HepG2 (cell line): ENCODE measurements at regions not wholly inside any gene's neighbourhood (a gene's known extent, or its start where the extent isn't known, plus 50 kb on each side); places are given as distances from the start of the nearest gene placed in this dataset.

Experiments used
- ATAC-seq: fragments of 200-7000 bp; cut with Tn5 transposase; 3 replicates; pipeline ENCODE4 v1.9.1; 2020; ENCODE audit warnings: mild to moderate bottlenecking, moderate library complexity
- BruUV-seq: library from RNA; stranded (reverse); fragments of 400-500 nt; replicated peaks from 2 replicates; lab custom pipeline; 2021; lab: Mats Ljungman, UMichigan
- CTCF ChIA-PET: fragments of 300-600 bp; formaldehyde crosslinking; extraction: SDS; loops from one replicate; lab custom pipeline; 2021; ENCODE audit warnings: low total read pairs, inconsistent platforms, low intra/inter-chr PET ratio; lab: Yijun Ruan, JAX
- POLR2A ChIA-PET: fragments of 350-600 bp; sonication (Branson Sonifier 250); formaldehyde crosslinking; loops from one replicate; lab custom pipeline; 2020; ENCODE audit warnings: antibody characterized with exemption, inconsistent platforms; lab: Yijun Ruan, JAX
- DNase-seq: peaks from one replicate; pipeline ENCODE4 v3.0.0-alpha.2; 2015; ENCODE audit warnings: low spot score
- FAIRE-seq: peaks from 3 replicates; lab custom pipeline; 2011; peaks lifted over from hg19 to GRCh38; lab: Jason Lieb, UNC
- H2AFZ ChIP-seq: one replicate; pipeline ENCODE4 v1.6.1; 2011; ENCODE audit warnings: low read length, inconsistent platforms
- H3K27ac ChIP-seq: fragments of 300-600 bp; 3 replicates; pipeline ENCODE4 v1.8.0; 2011; ENCODE audit warnings: mixed run types, mild to moderate bottlenecking, mixed read lengths, low read length, inconsistent platforms; ENCODE audit not compliant: insufficient read depth; ENCODE audit errors: extremely low read length
- H3K27me3 ChIP-seq, 2 experiments: fragments of 200-600 bp in 1 of 2; 2 replicates in 1 of 2; 3 replicates in 1 of 2; pipeline versions ENCODE4 v1.6.0 to v1.8.0; 2011; ENCODE audit warnings: low read length in 2 of 2, mild to moderate bottlenecking in 2 of 2, moderate library complexity in 2 of 2, inconsistent platforms in 1 of 2; ENCODE audit not compliant: insufficient read depth in 2 of 2, control insufficient read depth in 1 of 2
- H3K36me3 ChIP-seq, 2 experiments: fragments of 200-600 bp in 1 of 2; replicated peaks in 1 of 2; 2 replicates in 1 of 2; 3 replicates in 1 of 2; pipeline versions ENCODE4 v1.5.1 to v1.8.0; 2011; ENCODE audit warnings: low read length in 2 of 2, inconsistent platforms in 1 of 2; ENCODE audit not compliant: insufficient read depth in 2 of 2, control insufficient read depth in 1 of 2
- H3K4me1 ChIP-seq: 2 replicates; pipeline ENCODE4 v1.5.1; 2012; ENCODE audit warnings: low read length, inconsistent platforms; ENCODE audit not compliant: insufficient read depth
- H3K4me2 ChIP-seq: 2 replicates; pipeline ENCODE4 v1.6.0; 2011; ENCODE audit warnings: low read depth, low read length, inconsistent platforms
- H3K4me3 ChIP-seq, 3 experiments: fragments of 200-600 bp in 1 of 3; sonication (generic), shearing (Covaris generic) in 1 of 3; replicated peaks in 1 of 3; 2 replicates each; pipeline ENCODE4 v1.5.1; 2011 to 2016; ENCODE audit warnings: low read length in 3 of 3, inconsistent platforms in 2 of 3, low read depth in 2 of 3, mild to moderate bottlenecking in 2 of 3, control low read depth in 1 of 3, mixed read lengths in 1 of 3; ENCODE audit not compliant: insufficient read depth in 1 of 3
- H3K79me2 ChIP-seq: one replicate; pipeline ENCODE4 v1.6.1; 2011; ENCODE audit warnings: low read length, inconsistent platforms; ENCODE audit not compliant: insufficient read depth
- H3K9ac ChIP-seq: 2 replicates; pipeline ENCODE4 v1.6.0; 2011; ENCODE audit warnings: mild to moderate bottlenecking, low read depth, low read length, inconsistent platforms; ENCODE audit not compliant: insufficient read depth
- H3K9me3 ChIP-seq: 2 replicates; pipeline ENCODE4 v1.5.1; 2012; ENCODE audit warnings: mild to moderate bottlenecking, low read length
- H4K20me1 ChIP-seq: 2 replicates; pipeline ENCODE4 v1.6.0; 2011; ENCODE audit warnings: inconsistent platforms, mild to moderate bottlenecking, low read length, moderate library complexity; ENCODE audit not compliant: insufficient read depth
- CEBPB ChIP-seq: IDR thresholded peaks from 2 replicates; pipeline ENCODE4 v1.6.1; 2011; ENCODE audit warnings: low read depth, low read length, improper control_type of control experiment, borderline replicate concordance
- E2F1 ChIP-seq: sonication (generic); formaldehyde crosslinking; IDR thresholded peaks from 2 replicates; pipeline ENCODE4 v1.5.0; 2020; ENCODE audit warnings: missing genetic modification reagents
- MBNL3 ChIP-seq: fragments of 250-450 bp; sonication (Bioruptor Pico); conservative IDR thresholded peaks from 2 replicates; pipeline ENCODE4 v1.8.0; 2022; ENCODE audit warnings: mild to moderate bottlenecking, inconsistent platforms
- POGZ ChIP-seq: sonication (generic); formaldehyde crosslinking; IDR thresholded peaks from 2 replicates; pipeline ENCODE4 v1.4.0; 2020; ENCODE audit warnings: mild to moderate bottlenecking, missing genetic modification reagents
- WGBS: methylation state at CpG from one replicate; pipeline ENCODE4 v1.1.6; 2017; ENCODE audit warnings: low lambda C conversion rate; 5-methylcytosine and 5-hydroxymethylcytosine counted together
- in situ Hi-C: cut with HindIII; loops from 2 replicates; pipeline ENCODE4 v1.10.0; 2017; ENCODE audit warnings: low pct_unique_long_range_greater_than_20kb; ENCODE audit not compliant: extremely low pct_ligation_motif_present
- intact Hi-C: fragments of 100-400 bp; cut with micrococcal nuclease; formaldehyde crosslinking; loops from one replicate; pipeline ENCODE4 v1.10.0; 2022; ENCODE audit not compliant: unreplicated experiment

DNA sequence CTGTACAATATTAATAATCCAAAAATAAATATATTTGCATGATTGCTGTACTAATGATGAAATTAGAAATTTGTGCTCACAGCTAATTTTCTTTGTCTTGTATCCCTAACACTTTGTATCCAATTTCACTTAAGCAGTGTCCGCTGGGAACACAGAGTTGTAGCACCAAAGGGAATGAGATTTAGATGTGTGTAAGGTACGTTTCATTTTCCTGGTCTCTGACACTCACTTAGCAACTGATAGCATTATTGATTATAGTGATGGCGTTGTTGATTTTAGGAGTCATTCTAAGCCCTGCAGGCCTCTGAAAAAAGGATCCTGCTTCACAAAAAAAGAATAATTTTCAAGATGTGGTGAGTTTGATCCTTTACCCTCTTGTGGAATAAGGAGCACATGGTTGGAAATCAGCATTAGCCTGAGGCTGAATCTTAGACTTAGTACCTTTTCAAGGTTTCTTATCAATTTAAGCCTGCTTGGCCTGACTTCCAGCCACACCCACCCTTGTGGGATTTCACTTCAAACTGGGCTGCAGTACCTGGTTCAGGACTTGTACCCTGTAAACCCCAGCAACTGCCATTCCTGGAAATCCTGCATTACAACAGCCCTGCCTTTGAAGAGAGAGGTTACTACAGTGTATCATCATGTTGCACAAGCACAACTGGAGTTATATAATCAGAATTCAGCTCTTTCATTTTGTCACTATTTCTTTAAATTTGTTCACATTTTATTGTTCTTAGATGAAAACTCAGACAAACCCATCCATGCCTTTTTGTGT is 116.2 kb downstream of the RND3 start:
- intact Hi-C loops = no loop called here
- H3K27ac ChIP-seq = no peak overlapping the region
- DNase-seq (no peak), ATAC-seq (no peak), FAIRE-seq (no peak)
- no peaks in the 10 kb centered on the region for H3K36me3 ChIP-seq
- CTCF ChIA-PET = no interaction called here
- H3K9me3 ChIP-seq = peaks cover 89% of the 10 kb centered on the region
- H4K20me1 ChIP-seq = no peaks in the 10 kb centered on the region
- no peak overlapping the region for H3K4me2 ChIP-seq
- POLR2A ChIA-PET = no interaction called here
- H2AFZ ChIP-seq = no peak overlapping the region
- no peaks in the 10 kb centered on the region for H3K79me2 ChIP-seq
- BruUV-seq = no TSS peak
- H3K4me3 ChIP-seq = no peak overlapping the region
- no peaks in the 10 kb centered on the region for H3K4me1 ChIP-seq
- H3K9ac ChIP-seq = no peak overlapping the region
- WGBS = 18% methylated on average over 3 of the region's 3 CpGs
- no peaks in the 10 kb centered on the region for H3K27me3 ChIP-seq
- in situ Hi-C loops = no loop called here
- TF ChIP-seq E2F1 (CRISPR knock-in tag) = no peak
- TF ChIP-seq CEBPB = peak; percentile 13; the same call in 1 of the 2 replicates

DNA sequence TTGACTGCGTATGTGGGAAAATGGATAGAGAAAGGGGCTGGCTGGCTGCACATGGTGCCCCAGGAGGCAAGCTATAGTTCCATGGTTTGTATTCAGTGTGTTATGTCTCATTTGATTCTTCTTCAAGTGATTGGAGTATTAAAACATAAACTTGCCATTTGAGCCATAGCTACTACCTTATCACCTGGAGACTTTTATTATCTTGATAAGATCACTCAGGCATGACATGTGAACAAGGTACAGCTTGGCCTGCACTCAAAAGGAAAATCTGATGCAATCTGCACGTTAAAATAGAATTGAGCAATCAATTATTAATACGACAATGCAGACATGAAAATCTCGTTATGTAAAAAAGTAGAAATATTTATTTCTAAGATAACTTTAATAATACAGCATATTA is 116.9 kb downstream of the RND3 start:
- WGBS = 30% methylated on average over 4 of the region's 4 CpGs
- no TSS peak for BruUV-seq
- Histone ChIP-seq H3K27me3 (no peaks in the 10 kb centered on the region), H3K4me1 (no peaks in the 10 kb centered on the region), H3K4me2 (no peak overlapping the region), H3K9me3 (peaks cover 86% of the 10 kb centered on the region), H4K20me1 (no peaks in the 10 kb centered on the region), H3K9ac (no peak overlapping the region), H2AFZ (no peak overlapping the region), H3K27ac (no peak overlapping the region), H3K4me3 (no peak overlapping the region), H3K79me2 (no peaks in the 10 kb centered on the region), H3K36me3 (no peaks in the 10 kb centered on the region)
- in situ Hi-C loops = no loop called here
- intact Hi-C loops = no loop called here
- POLR2A ChIA-PET = no interaction called here
- DNase-seq (no peak), FAIRE-seq (no peak), ATAC-seq (no peak)
- TF ChIP-seq MBNL3 (CRISPR knock-in tag) (no peak), POGZ (no peak), CEBPB (0 out of 2 replicates have a peak, but pooled peaks have one; percentile 31)
- CTCF ChIA-PET = no interaction called here
